K562 (cell line): ENCODE measurements at regions not wholly inside any gene's neighbourhood (a gene's known extent, or its start where the extent isn't known, plus 50 kb on each side); places are given as distances from the start of the nearest gene placed in this dataset.

ENCODE experiments used
- ATAC-seq: fragments of 200-7000 bp; cut with Tn5 transposase; 3 replicates; pipeline ENCODE4 v1.9.1; 2020; ENCODE audit warnings: moderate library complexity
- BruUV-seq: library from RNA; stranded (reverse); fragments of 400-500 nt; replicated peaks from 2 replicates; lab custom pipeline; 2021; lab: Mats Ljungman, UMichigan
- CTCF ChIA-PET: fragments of 300-600 bp; formaldehyde crosslinking; extraction: SDS; loops from one replicate; lab custom pipeline; 2021; ENCODE audit warnings: low intra/inter-chr PET ratio; lab: Yijun Ruan, JAX
- POLR2A ChIA-PET: fragments of 300-600, 350-650 bp; sonication (Branson Sonifier 250); formaldehyde crosslinking; extraction: SDS; loops from one replicate; lab custom pipeline; 2021; ENCODE audit warnings: antibody characterized with exemption, inconsistent platforms; lab: Yijun Ruan, JAX
- DNase-seq, 4 experiments: peaks; one replicate each; pipeline versions ENCODE4 v3.0.0 to v3.0.0-alpha.2; 2011 to 2018; ENCODE audit warnings: low spot score in 3 of 4, mixed read lengths in 3 of 4; ENCODE audit errors: extremely low read depth in 1 of 4
- FAIRE-seq: peaks from 2 replicates; lab custom pipeline; 2011; peaks lifted over from hg19 to GRCh38; lab: Jason Lieb, UNC
- H2AFZ ChIP-seq: 2 replicates; pipeline ENCODE4 v1.6.0; 2011; ENCODE audit warnings: low read depth, low read length, control low read depth, inconsistent platforms
- H3K27ac ChIP-seq: fragments of 200-600 bp; 3 replicates; pipeline ENCODE4 v1.8.0; 2011; ENCODE audit warnings: low read depth, mild to moderate bottlenecking, control low read depth, inconsistent platforms, low read length, moderate library complexity, mixed read lengths; ENCODE audit errors: extremely low read depth
- H3K27me3 ChIP-seq, 2 experiments: fragments of 300-600 bp in 1 of 2; 2 replicates in 1 of 2; 3 replicates in 1 of 2; pipeline versions ENCODE4 v1.6.0 to v1.8.0; 2011; ENCODE audit warnings: inconsistent platforms in 2 of 2, low read length in 2 of 2, mild to moderate bottlenecking in 1 of 2, mixed read lengths in 1 of 2, moderate library complexity in 1 of 2; ENCODE audit not compliant: control insufficient read depth in 2 of 2, insufficient read depth in 2 of 2
- H3K36me3 ChIP-seq: fragments of 300-600 bp; 3 replicates; pipeline ENCODE4 v1.8.0; 2011; ENCODE audit warnings: mild to moderate bottlenecking, low read length, inconsistent platforms; ENCODE audit not compliant: control insufficient read depth, insufficient read depth
- H3K4me1 ChIP-seq, 2 experiments: fragments of 200-600 bp in 1 of 2; replicated peaks in 1 of 2; 2 replicates in 1 of 2; 3 replicates in 1 of 2; pipeline versions ENCODE4 v1.5.1 to v1.8.0; 2011; ENCODE audit warnings: inconsistent platforms in 2 of 2, low read length in 2 of 2, mild to moderate bottlenecking in 1 of 2, mixed read lengths in 1 of 2, moderate library complexity in 1 of 2; ENCODE audit not compliant: control insufficient read depth in 2 of 2, insufficient read depth in 2 of 2
- H3K4me2 ChIP-seq: 2 replicates; pipeline ENCODE4 v1.6.1; 2011; ENCODE audit warnings: low read length, control low read depth, inconsistent platforms, mixed read lengths; ENCODE audit not compliant: insufficient read depth
- H3K4me3 ChIP-seq: fragments of 200-600 bp; sonication (generic), shearing (Covaris generic); 2 replicates; pipeline ENCODE4 v1.5.1; 2016; ENCODE audit warnings: control low read depth, inconsistent platforms
- H3K79me2 ChIP-seq: fragments of 200-600 bp; 3 replicates; pipeline ENCODE4 v1.8.0; 2011; ENCODE audit warnings: low read length, inconsistent platforms; ENCODE audit not compliant: control insufficient read depth, insufficient read depth
- H3K9ac ChIP-seq, 2 experiments: 2 replicates each; pipeline versions ENCODE4 v1.6.0 to v1.6.1; 2011; ENCODE audit warnings: low read depth in 2 of 2, low read length in 2 of 2, control low read depth in 1 of 2, inconsistent platforms in 1 of 2, mild to moderate bottlenecking in 1 of 2, mixed read lengths in 1 of 2; ENCODE audit not compliant: insufficient read depth in 1 of 2
- H3K9me1 ChIP-seq: one replicate; pipeline ENCODE4 v1.6.0; 2011; ENCODE audit warnings: inconsistent platforms, mild to moderate bottlenecking, low read length, moderate library complexity; ENCODE audit not compliant: control insufficient read depth, insufficient read depth
- H3K9me3 ChIP-seq: replicated peaks from 2 replicates; pipeline ENCODE4 v1.5.1; 2011; ENCODE audit warnings: low read depth, low read length, inconsistent platforms; ENCODE audit not compliant: control insufficient read depth, insufficient read depth
- H4K20me1 ChIP-seq: replicated peaks from 2 replicates; pipeline ENCODE4 v1.6.1; 2011; ENCODE audit warnings: low read length, inconsistent platforms, mixed read lengths; ENCODE audit not compliant: control insufficient read depth, insufficient read depth
- AFF4 ChIP-seq: sonication (generic); formaldehyde crosslinking; IDR thresholded peaks from 2 replicates; pipeline ENCODE4 v1.8.0; 2023; ENCODE audit warnings: mild to moderate bottlenecking, missing genetic modification reagents
- EHMT2 ChIP-seq: fragments of 450-650 bp; IDR thresholded peaks from 2 replicates; pipeline ENCODE4 v1.6.1; 2018; ENCODE audit warnings: antibody characterized with exemption
- ELK3 ChIP-seq: fragments of 450-650 bp; formaldehyde crosslinking; IDR thresholded peaks from 2 replicates; pipeline ENCODE4 v1.4.0; 2020; ENCODE audit warnings: mild to moderate bottlenecking
- HMG20B ChIP-seq: fragments of 250-450 bp; sonication (Bioruptor Pico); IDR thresholded peaks from 2 replicates; pipeline ENCODE4 v1.5.0; 2021; ENCODE audit warnings: mild to moderate bottlenecking
- KHSRP ChIP-seq: fragments of 450-650 bp; IDR thresholded peaks from 2 replicates; pipeline ENCODE4 v1.6.1; 2017
- MCM5 ChIP-seq: fragments of 450-650 bp; IDR thresholded peaks from 2 replicates; pipeline ENCODE4 v1.6.1; 2016; ENCODE audit warnings: low read depth
- PML ChIP-seq: IDR thresholded peaks from 2 replicates; pipeline ENCODE4 v1.6.1; 2012; ENCODE audit warnings: low read length, inconsistent platforms
- SNIP1 ChIP-seq: fragments of 450-650 bp; IDR thresholded peaks from 2 replicates; pipeline ENCODE4 v1.7.1; 2017; ENCODE audit warnings: low read depth, mild to moderate bottlenecking
- TFE3 ChIP-seq: fragments of 450-650 bp; formaldehyde crosslinking; IDR thresholded peaks from 2 replicates; pipeline ENCODE4 v1.4.0; 2020; ENCODE audit warnings: mild to moderate bottlenecking, mixed read lengths
- THAP7 ChIP-seq: fragments of 250-450 bp; sonication (Bioruptor Pico); IDR thresholded peaks from 2 replicates; pipeline ENCODE4 v1.5.0; 2021
- USF2 ChIP-seq: sonication (generic); formaldehyde crosslinking; IDR thresholded peaks from 2 replicates; pipeline ENCODE4 v1.5.0; 2020; ENCODE audit warnings: missing genetic modification reagents
- ZBTB17 ChIP-seq: fragments of 450-650 bp; formaldehyde crosslinking; IDR thresholded peaks from 2 replicates; pipeline ENCODE4 v1.4.0; 2020; ENCODE audit warnings: mild to moderate bottlenecking
- ZFP30 ChIP-seq: fragments of 250-450 bp; sonication (Bioruptor Pico); IDR thresholded peaks from 2 replicates; pipeline ENCODE4 v1.8.0; 2022; ENCODE audit warnings: moderate library complexity, mild to moderate bottlenecking, inconsistent platforms, borderline replicate concordance
- ZNF644 ChIP-seq: fragments of 200-800 bp; sonication (Bioruptor generic); IDR thresholded peaks from 2 replicates; pipeline ENCODE4 v1.6.1; 2016; ENCODE audit warnings: low read depth, missing genetic modification characterization, missing compliant biosample characterization
- WGBS: fragments of 100-300 bp; shearing (Covaris generic); methylation state at CpG from one replicate; pipeline ENCODE4 v1.1.6; 2016; ENCODE audit warnings: low coverage, mixed read lengths; ENCODE audit not compliant: insufficient coverage; ENCODE audit errors: missing lambda C conversion rate; 5-methylcytosine and 5-hydroxymethylcytosine counted together
- in situ Hi-C: fragments of 300-500 bp; cut with MboI; formaldehyde crosslinking; loops from 4 replicates; pipeline ENCODE4 v1.15.0; 2018; ENCODE audit warnings: inconsistent platforms, mixed read lengths
- intact Hi-C: fragments of 100-400 bp; cut with micrococcal nuclease; formaldehyde crosslinking; loops from 2 replicates; pipeline ENCODE4 v1.14.2; 2022

GRCh38 chr1:104019675-104020049 is 270.0 kb downstream of the AMY1C start (continued):
- TF ChIP-seq AFF4, result no peak
- no peak for TF ChIP-seq EHMT2
- no peak for TF ChIP-seq ELK3 (CRISPR knock-in tag)

- H3K4me2 ChIP-seq, result no peak overlapping the region
- 0% methylated on average over 3 of the region's 3 CpGs for WGBS
- DNase-seq, result no peak
- H3K9me1 ChIP-seq, result no peaks in the 10 kb centered on the region
- no TSS peak for BruUV-seq
- intact Hi-C loops, result no loop called here
- no peak overlapping the region for H2AFZ ChIP-seq
- no peaks in the 10 kb centered on the region for H3K27me3 ChIP-seq
- H4K20me1 ChIP-seq, result no peaks in the 10 kb centered on the region
- no peak overlapping the region for H3K9ac ChIP-seq
- no peaks in the 10 kb centered on the region for H3K36me3 ChIP-seq
- H3K79me2 ChIP-seq, result no peaks in the 10 kb centered on the region
- H3K27ac ChIP-seq, result no peak overlapping the region
- no peak for ATAC-seq
- no peak for FAIRE-seq
- H3K9me3 ChIP-seq, result no peaks in the 10 kb centered on the region
- ChIA-PET POLR2A (no interaction called here), CTCF (no interaction called here)
- in situ Hi-C loops, result no loop called here
- no peaks in the 10 kb centered on the region for H3K4me1 ChIP-seq
- no peak overlapping the region for H3K4me3 ChIP-seq
- no peak for TF ChIP-seq MCM5
- TF ChIP-seq HMG20B (CRISPR knock-in tag), result no peak
- no peak for TF ChIP-seq SNIP1
- no peak for TF ChIP-seq ZNF644 (tag)
- no peak for TF ChIP-seq ZBTB17 (CRISPR knock-in tag)
- TF ChIP-seq ZFP30, result no peak
- no peak for TF ChIP-seq PML
- no peak for TF ChIP-seq THAP7
- no peak for TF ChIP-seq TFE3 (CRISPR knock-in tag)
- no peak for TF ChIP-seq USF2 (CRISPR knock-in tag)
- no peak for TF ChIP-seq KHSRP
These were observed 278.8 kb downstream of the AMY1C start for GRCh38 chr1:104028416-104029035.
